HG03432 (cell line): ENCODE measurements at regions not wholly inside any gene's neighbourhood (a gene's known extent, or its start where the extent isn't known, plus 50 kb on each side); places are given as distances from the start of the nearest gene placed in this dataset.
"Not testable (repeated sequence)": the region's sequence is repeated elsewhere in the genome, so short reads cannot be mapped to it uniquely, and the experiment has no call there.

Experiments used
- ATAC-seq: cut with Tn5 transposase; IDR thresholded peaks from one replicate; pipeline ENCODE4 v1.9.1; 2021; ENCODE audit warnings: mild to moderate bottlenecking, moderate library complexity; ENCODE audit not compliant: unreplicated experiment

DNA sequence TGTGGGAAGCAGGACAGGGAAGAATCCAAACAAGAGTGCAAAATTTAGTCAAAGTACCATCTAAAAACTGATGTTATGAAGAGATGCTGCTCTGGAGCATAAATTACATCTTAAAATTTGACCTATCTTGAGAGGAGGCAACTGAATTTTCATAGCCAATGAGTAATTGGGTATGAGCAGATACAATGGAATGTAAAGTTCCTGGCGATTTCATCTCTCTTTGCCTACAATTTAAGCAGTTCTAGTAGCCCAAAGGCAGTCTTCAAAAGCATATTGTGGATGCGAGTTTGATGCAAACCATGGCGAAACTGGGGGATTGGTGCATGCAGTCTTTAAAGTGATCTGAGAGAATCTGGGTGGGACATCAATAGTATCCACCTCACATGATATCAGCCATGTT lies 1265.9 kb downstream of the BRINP3 start:
- ATAC-seq: no peak

DNA sequence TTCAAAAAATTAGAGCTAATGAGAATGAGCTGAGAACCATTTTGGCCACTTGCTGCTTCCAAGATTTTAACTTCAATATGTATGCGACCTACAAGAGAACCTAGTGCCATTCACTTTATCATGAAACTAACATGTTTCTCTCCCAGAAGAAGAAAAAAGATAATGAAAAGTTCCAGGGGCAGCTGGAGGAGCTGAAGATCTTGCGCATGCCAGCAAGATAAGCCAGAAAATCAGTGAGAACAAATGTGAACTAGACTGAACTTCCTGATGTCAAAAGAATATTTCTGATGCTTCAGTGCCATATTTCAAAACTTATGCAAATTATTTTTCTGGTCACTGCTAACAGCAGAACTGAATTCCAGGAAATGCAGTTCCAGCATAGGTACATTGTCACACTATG lies 1265.1 kb downstream of the BRINP3 start:
- ATAC-seq: no peak

DNA sequence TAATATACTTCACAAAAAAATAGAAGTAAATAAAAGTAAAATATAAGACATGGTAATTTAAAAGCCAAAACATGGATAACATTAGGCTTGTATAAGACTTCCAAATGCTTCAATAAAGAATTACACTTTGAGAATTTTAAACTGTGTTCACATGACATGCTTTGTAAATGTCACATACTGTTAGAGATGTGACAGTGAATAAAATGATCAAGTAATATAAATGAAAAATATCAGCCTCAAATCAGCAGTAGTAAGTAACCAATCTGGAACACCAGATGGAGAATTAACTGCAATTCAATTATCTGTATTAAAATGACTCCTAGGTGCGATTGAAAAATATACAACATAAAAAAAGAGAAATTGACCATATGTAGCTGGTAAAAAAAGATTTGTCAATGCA lies 1260.8 kb downstream of the BRINP3 start:
- ATAC-seq: no peak

- no peak for ATAC-seq
These were observed 1260.0 kb downstream of the BRINP3 start for GRCh38 chr1:189217646-189218045.

DNA sequence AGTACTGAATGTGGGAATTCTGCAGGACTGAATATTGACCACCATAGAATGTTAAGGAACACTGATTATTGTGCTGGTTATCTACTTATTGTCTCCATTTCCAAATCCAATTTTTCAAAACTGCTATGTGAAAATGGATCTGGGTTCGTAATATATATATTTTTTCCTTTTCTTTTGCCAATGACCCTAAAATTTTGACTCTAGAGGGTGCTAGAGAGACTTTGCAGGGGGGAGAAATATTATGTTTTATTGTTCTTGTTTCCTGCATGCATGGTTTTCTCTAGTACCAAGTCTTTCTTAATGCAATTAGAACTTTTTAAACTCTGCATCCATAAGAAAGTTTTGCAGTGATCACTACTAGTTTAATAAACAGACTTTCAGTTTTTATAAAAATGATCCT lies 1256.9 kb downstream of the BRINP3 start:
- ATAC-seq: no peak

DNA sequence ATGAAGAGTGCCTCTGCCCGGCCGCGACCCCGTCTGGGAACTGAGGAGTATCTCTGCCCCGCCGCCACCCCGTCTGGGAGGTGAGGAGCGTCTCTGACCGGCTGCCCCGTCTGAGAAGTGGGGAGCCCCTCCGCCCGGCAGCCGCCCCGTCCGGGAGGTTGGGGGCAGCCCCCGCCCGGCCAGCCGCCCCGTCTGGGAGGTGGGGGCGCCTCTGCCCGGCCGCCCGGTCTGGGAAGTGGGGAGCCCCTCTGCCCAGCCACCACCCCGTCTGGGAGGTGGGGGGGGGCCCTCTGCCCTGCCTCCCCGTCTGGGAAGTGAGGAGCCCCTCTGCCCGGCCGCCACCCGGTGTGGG lies 1251.9 kb downstream of the BRINP3 start:
- ATAC-seq: not testable (repeated sequence)

GRCh38 chr1:189226779-189227178 lies 1250.9 kb downstream of the BRINP3 start:
- ATAC-seq: no peak

DNA sequence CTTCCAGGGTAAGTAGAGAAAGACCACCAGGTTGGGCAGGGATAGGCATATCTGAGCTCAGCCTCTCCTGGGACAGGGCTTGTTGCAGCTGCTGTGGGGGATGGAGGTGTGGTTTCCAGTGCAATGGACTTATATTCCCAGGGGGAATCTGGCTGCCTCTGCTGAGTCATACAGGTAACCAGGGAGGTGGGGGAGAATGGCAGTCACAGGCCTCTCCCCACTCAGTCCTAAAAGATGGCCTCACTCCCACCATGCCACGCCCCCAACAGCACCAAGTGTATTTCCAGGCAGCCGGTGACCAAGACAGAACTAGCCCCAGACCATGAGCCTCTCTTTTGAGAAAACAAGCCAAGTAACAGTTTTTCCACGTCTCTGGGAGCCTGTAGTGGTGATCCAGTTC lies 1240.7 kb downstream of the BRINP3 start:
- ATAC-seq: no peak

DNA sequence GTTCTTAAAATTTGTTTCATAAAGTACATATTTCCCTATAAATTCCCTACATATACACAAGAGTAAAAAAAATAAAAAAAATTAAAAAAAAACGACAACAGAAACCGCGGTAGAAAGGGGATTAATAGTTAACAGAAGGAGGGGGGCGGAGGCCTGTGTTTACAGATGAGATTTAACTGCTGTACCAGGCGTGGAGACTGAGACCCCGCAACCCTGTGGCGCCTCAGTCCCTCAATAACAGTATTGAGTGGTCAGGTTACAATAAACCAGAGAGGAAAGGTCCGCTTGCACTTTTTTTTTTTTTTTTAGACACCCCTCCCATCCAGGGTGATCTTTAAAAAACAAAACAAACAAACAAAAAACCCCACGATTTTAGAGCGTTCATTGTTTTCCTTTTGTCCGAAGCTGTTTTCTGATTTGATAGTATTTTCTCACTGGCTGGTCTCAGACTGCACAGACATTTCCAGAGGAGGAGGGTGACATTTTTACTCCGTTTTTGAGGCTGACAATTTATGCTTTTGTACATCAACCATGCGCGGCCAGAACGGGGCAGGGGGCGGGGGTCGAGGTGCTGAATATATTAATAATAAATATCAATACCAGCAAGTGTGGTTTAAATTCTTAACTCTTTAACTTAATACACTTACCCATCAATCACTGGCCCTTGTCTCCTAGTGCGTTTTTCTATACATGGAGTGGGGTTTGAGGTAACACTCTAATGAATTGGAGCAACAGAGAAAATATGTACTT lies 1223.9 kb downstream of the BRINP3 start:
- no peak for ATAC-seq

- ATAC-seq: not testable (repeated sequence)
These were observed 1216.5 kb downstream of the BRINP3 start for GRCh38 chr1:189261128-189261527.

GRCh38 chr1:189269011-189269410 lies 1208.7 kb downstream of the BRINP3 start:
- no peak for ATAC-seq

- ATAC-seq: no peak
These were observed 1203.4 kb downstream of the BRINP3 start for GRCh38 chr1:189274267-189274666.

- no peak for ATAC-seq
These were observed 1201.9 kb downstream of the BRINP3 start for GRCh38 chr1:189275796-189276195.

- no peak for ATAC-seq
These were observed 1188.3 kb downstream of the BRINP3 start for GRCh38 chr1:189289346-189289745.

DNA sequence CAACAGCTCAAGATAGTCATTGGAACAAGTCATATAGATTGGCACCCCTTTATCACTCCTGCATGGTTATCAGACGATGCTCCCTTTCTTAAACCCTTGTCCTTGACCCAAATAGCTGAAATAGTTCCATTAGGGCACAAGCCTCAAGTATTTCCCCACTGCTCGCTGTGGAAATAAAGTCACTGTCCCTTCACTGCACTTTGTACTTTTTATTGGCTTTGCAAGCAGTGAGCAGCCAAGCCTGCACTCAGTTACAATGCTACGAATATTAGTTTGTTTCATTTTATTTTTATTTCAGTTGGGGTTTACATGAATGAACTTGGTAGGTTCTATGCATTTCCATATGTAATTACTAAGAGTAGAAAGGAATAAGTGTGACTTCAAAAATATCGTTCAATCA lies 1176.4 kb downstream of the BRINP3 start:
- no peak for ATAC-seq

DNA sequence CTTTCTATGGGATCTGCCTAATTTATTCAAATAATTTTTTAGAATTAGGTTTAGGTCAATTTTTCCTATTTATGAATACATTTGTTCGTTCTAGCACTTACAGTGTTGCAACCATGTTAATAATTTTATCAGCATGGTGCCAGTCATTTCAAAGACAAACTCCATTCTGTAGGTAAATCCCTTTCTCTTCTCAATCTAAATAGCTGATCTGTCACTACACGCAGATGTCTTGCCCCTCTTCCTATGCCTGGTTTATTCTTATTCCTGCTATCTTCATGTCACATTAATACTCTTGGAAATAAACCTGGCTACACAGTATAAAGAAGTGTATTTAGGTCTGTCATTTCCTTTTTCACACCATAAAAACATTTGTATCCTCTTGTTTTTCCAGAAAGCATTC lies 1172.4 kb downstream of the BRINP3 start:
- ATAC-seq: no peak

- ATAC-seq: no peak
These were observed 1165.7 kb downstream of the BRINP3 start for GRCh38 chr1:189311915-189312314.

GRCh38 chr1:189312499-189312898 lies 1165.2 kb downstream of the BRINP3 start:
- ATAC-seq: no peak

- no peak for ATAC-seq
These were observed 1164.2 kb downstream of the BRINP3 start for GRCh38 chr1:189313488-189313887.

GRCh38 chr1:189315035-189315901 lies 1162.4 kb downstream of the BRINP3 start:
- ATAC-seq: no peak

DNA sequence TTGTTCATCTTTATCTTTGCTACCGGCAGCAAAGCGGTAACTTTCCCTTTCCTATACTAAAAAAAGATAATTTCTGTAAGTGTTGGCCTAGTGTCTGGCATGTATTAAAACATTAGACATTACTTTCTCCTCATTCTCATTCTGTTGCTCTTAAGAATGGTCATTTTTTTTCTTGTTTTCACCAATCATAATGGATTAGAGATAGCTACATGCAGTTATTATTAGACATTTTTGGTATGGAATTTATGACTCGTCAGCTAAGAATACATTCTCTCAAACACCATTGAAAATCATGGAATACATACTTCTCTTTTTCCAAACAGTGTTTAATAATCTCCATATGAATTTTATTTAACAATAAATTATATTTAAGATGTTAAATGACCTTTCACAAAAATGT lies 1154.6 kb downstream of the BRINP3 start:
- ATAC-seq: no peak

DNA sequence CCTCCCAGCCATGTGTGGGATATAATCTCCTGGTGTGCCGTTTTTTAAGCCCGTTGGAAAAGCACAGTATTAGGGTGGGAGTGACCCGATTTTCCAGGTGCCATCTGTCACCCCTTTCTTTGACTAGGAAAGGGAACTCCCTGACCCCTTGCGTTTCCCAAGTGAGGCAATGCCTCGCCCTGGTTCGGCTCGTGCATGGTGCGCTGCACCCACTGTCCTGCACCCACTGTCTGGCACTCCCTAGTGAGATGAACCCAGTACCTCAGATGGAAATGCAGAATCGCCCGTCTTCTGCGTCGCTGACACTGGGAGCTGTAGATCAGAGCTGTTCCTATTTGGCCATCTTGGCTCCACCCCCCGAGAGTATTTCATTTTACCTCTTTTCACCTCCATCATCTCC lies 1146.6 kb downstream of the BRINP3 start:
- ATAC-seq: not testable (repeated sequence)
